Stimulated activated CD8-positive, alpha-beta memory T cell treated with anti-CD3 and anti-CD28 coated beads, Interleukin-15, amount 100 ng/mL, for 1 hour (primary cell): ENCODE measurements at regions not wholly inside any gene's neighbourhood (a gene's known extent, or its start where the extent isn't known, plus 50 kb on each side); places are given as distances from the start of the nearest gene placed in this dataset.
"Not testable (repeated sequence)": the region's sequence is repeated elsewhere in the genome, so short reads cannot be mapped to it uniquely, and the experiment has no call there.

Source experiments
- DNase-seq: peaks from one replicate; pipeline ENCODE4 v3.0.0-alpha.2; 2020; ENCODE audit warnings: low read depth

- DNase-seq, result no peak
Observed at GRCh38 chr11:82210011-82210410, 523.7 kb downstream of the FAM181B start.

- DNase-seq, result no peak
Observed at GRCh38 chr11:82195283-82195682, 538.4 kb downstream of the FAM181B start.

- DNase-seq, result no peak
Observed at GRCh38 chr11:82194521-82194920, 539.1 kb downstream of the FAM181B start.

GRCh38 chr11:82191695-82192094, 542.0 kb downstream of the FAM181B start:
- no peak for DNase-seq

GRCh38 chr11:82185925-82186324, 547.7 kb downstream of the FAM181B start:
- DNase-seq, result no peak

GRCh38 chr11:82184966-82185365, 548.7 kb downstream of the FAM181B start:
- DNase-seq, result no peak

- no peak for DNase-seq
Observed at GRCh38 chr11:82183346-82183745, 550.3 kb downstream of the FAM181B start.

- DNase-seq, result not testable (repeated sequence)
Observed at GRCh38 chr11:82182697-82183096, 551.0 kb downstream of the FAM181B start.

GRCh38 chr11:82181796-82182195, 551.9 kb downstream of the FAM181B start:
- not testable (repeated sequence) for DNase-seq

GRCh38 chr11:82176945-82177344, 556.7 kb downstream of the FAM181B start:
- DNase-seq, result no peak

GRCh38 chr11:82176365-82176764, 557.3 kb downstream of the FAM181B start:
- DNase-seq, result no peak

- no peak for DNase-seq
Observed at GRCh38 chr11:82174610-82175009, 559.1 kb downstream of the FAM181B start.

GRCh38 chr11:82146789-82147188, 586.9 kb downstream of the FAM181B start:
- DNase-seq, result no peak

GRCh38 chr11:82118946-82119345, 614.7 kb downstream of the FAM181B start:
- DNase-seq, result no peak

- no peak for DNase-seq
Observed at GRCh38 chr11:82117362-82117761, 616.3 kb downstream of the FAM181B start.

GRCh38 chr11:82105331-82105998, 628.2 kb downstream of the FAM181B start:
- no peak for DNase-seq

GRCh38 chr11:82092904-82093303, 640.8 kb downstream of the FAM181B start:
- no peak for DNase-seq

GRCh38 chr11:82089426-82089825, 644.2 kb downstream of the FAM181B start:
- DNase-seq, result no peak

- no peak for DNase-seq
Observed at GRCh38 chr11:82085493-82085892, 648.2 kb downstream of the FAM181B start.

- DNase-seq, result no peak
Observed at GRCh38 chr11:82082976-82083375, 650.7 kb downstream of the FAM181B start.

GRCh38 chr11:82080160-82080559, 653.5 kb downstream of the FAM181B start:
- no peak for DNase-seq

- no peak for DNase-seq
Observed at GRCh38 chr11:82076126-82076525, 657.5 kb downstream of the FAM181B start.

GRCh38 chr11:82059505-82059904, 674.2 kb downstream of the FAM181B start:
- no peak for DNase-seq

- no peak for DNase-seq
Observed at GRCh38 chr11:82056450-82056849, 677.2 kb downstream of the FAM181B start.
